ENCODE measurements at regions not wholly inside any gene's neighbourhood (a gene's known extent, or its start where the extent isn't known, plus 50 kb on each side); places are given as distances from the start of the nearest gene placed in this dataset.

DNA sequence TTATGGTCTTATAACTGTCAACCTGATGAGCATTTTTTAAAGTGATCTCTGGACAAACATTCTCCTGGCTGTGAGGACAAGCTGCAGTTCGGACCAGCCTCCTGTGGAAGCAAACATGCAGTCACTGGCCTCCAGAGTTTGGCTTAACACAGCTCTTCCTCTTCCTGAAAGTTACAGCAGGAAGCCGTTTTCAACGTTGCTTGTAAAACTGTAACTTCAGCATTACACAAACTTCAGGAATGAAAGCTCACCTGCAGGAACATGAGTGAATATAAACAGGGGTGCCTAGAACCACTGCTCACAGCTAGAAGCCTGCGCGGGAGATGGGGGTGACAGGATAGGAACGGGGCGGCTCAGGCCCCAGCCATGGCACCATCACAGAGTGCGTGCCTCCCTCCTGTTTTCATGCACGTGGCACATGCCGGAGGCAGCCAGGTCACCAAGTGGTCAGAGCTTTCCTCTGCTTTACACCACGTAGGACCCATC lies 292.9 kb upstream of the PITRM1 start:
- H3K4ac ChIP-seq (ENCODE audit: low read depth, low read length) = peak overlapping the region; percentile 70
- no TSS peak for BruUV-seq (replicated peaks)
- H3K23ac ChIP-seq (ENCODE audit: low read depth, low read length) = peak overlapping the region; percentile 57; the same call in 1 of the 2 replicates
- no peak for TF ChIP-seq SMC3 (IDR thresholded peaks at IDR 0.05; ENCODE audit: low read depth, low read length)
- TF ChIP-seq CEBPB (IDR thresholded peaks at IDR 0.05; ENCODE audit: low read depth, low read length) = no peak
- TF ChIP-seq, protein P1, sequence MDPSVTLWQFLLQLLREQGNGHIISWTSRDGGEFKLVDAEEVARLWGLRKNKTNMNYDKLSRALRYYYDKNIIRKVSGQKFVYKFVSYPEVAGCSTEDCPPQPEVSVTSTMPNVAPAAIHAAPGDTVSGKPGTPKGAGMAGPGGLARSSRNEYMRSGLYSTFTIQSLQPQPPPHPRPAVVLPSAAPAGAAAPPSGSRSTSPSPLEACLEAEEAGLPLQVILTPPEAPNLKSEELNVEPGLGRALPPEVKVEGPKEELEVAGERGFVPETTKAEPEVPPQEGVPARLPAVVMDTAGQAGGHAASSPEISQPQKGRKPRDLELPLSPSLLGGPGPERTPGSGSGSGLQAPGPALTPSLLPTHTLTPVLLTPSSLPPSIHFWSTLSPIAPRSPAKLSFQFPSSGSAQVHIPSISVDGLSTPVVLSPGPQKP (IDR thresholded peaks at IDR 0.05; ENCODE audit: borderline replicate concordance, low read depth, low read length) = no peak
- TF ChIP-seq POLR2A (IDR thresholded peaks at IDR 0.05; ENCODE audit: low read depth, low read length) = no peak
- no peak for TF ChIP-seq RFX5 (IDR thresholded peaks at IDR 0.05; ENCODE audit: low read depth, low read length)
- TF ChIP-seq BHLHE40 (IDR thresholded peaks at IDR 0.05; ENCODE audit: low read depth, low read length) = no peak
- TF ChIP-seq, protein P2, sequence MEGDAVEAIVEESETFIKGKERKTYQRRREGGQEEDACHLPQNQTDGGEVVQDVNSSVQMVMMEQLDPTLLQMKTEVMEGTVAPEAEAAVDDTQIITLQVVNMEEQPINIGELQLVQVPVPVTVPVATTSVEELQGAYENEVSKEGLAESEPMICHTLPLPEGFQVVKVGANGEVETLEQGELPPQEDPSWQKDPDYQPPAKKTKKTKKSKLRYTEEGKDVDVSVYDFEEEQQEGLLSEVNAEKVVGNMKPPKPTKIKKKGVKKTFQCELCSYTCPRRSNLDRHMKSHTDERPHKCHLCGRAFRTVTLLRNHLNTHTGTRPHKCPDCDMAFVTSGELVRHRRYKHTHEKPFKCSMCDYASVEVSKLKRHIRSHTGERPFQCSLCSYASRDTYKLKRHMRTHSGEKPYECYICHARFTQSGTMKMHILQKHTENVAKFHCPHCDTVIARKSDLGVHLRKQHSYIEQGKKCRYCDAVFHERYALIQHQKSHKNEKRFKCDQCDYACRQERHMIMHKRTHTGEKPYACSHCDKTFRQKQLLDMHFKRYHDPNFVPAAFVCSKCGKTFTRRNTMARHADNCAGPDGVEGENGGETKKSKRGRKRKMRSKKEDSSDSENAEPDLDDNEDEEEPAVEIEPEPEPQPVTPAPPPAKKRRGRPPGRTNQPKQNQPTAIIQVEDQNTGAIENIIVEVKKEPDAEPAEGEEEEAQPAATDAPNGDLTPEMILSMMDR (conservative IDR thresholded peaks at IDR 0.05; ENCODE audit: low read depth, low read length) = no peak
- TF ChIP-seq FOS (IDR thresholded peaks at IDR 0.05; ENCODE audit: low read depth, low read length) = no peak
- no peak for TF ChIP-seq MAZ (IDR thresholded peaks at IDR 0.05; ENCODE audit: borderline replicate concordance, low read depth, low read length)
- TF ChIP-seq NFE2L2 (IDR thresholded peaks at IDR 0.05; ENCODE audit: low read depth, low read length) = no peak
- peak overlapping the region; percentile 72 for H2AFZ ChIP-seq (replicated peaks; ENCODE audit: low read length, poor library complexity)
- no peaks in the 10 kb centered on the region for H3K27me3 ChIP-seq (ENCODE audit: control insufficient read depth, insufficient read depth, low read length)
- H2BK20ac ChIP-seq (ENCODE audit: low read depth, low read length) = peak overlapping the region; percentile 50
- CTCF ChIA-PET = no interaction called here
- H3K18ac ChIP-seq (ENCODE audit: low read depth, low read length) = peak overlapping the region; percentile 80
- no peaks in the 10 kb centered on the region for H3K36me3 ChIP-seq (ENCODE audit: control insufficient read depth, insufficient read depth, low read length)
- peak overlapping the region; percentile 14 for H2AK9ac ChIP-seq (replicated peaks; ENCODE audit: low read depth, low read length, poor library complexity)
- peak overlapping the region; percentile 7 to 81; a peak in 3 of 4 replicates for H4K8ac ChIP-seq (ENCODE audit: low read depth in 2 of 2, low read length in 2 of 2)
- intact Hi-C loops (cut with micrococcal nuclease) (loop anchor here (5.0 to 10.0 kb wide), 3 partner anchors 387 to 1189 kb away; no protein-coding TSS in a partner anchor), dilution Hi-C loops (cut with HindIII; ENCODE audit: low sequenced_read_pairs, unreplicated experiment) (no loop called here), in situ Hi-C loops (cut with MboI; ENCODE audit: low sequenced_read_pairs) (loop anchor here (10.0 kb wide), 2 partner anchors 159 to 309 kb away; no protein-coding TSS in a partner anchor)
- no peak overlapping the region for H3K4me2 ChIP-seq (ENCODE audit: low read depth, low read length)
- H4K20me1 ChIP-seq (ENCODE audit: insufficient read depth, low read length) = peaks cover 3% of the 10 kb centered on the region
- H2BK5ac ChIP-seq (ENCODE audit: low read depth, low read length, poor library complexity, severe bottlenecking) = peak overlapping the region; percentile 15
- DNase-seq = peak; percentile 15
- POLR2A ChIA-PET (ENCODE audit: unreplicated experiment) = no interaction called here
- no peaks in the 10 kb centered on the region for H3K9me3 ChIP-seq (ENCODE audit: control insufficient read depth, insufficient read depth, low read length)
- peak overlapping the region; percentile 5; the same call in 1 of the 2 replicates for H3K27ac ChIP-seq (ENCODE audit: insufficient read depth, low read length)
- WGBS, 2 experiments (ENCODE audit: extremely low coverage in 2 of 2, insufficient read length in 1 of 2) = 96% methylated on average over 5 of the region's 11 CpGs; no CpG with 5 or more reads in 1 of the 2 experiments
- peak overlapping the region; percentile 30 for H3K14ac ChIP-seq (replicated peaks; ENCODE audit: low read depth, low read length)
- peaks cover 16% of the 10 kb centered on the region for H3K9me1 ChIP-seq (ENCODE audit: insufficient read depth, low read length)
- no peak overlapping the region for H3K9ac ChIP-seq (ENCODE audit: low read depth, low read length)
- no peak overlapping the region for H3K4me3 ChIP-seq (ENCODE audit: insufficient read depth, low read depth, low read length)
- peak overlapping the region; percentile 91 for H2AK5ac ChIP-seq (ENCODE audit: low read depth, low read length)
- peak overlapping the region; percentile 86 for H2BK120ac ChIP-seq (ENCODE audit: low read depth, low read length)
- H3K56ac ChIP-seq (ENCODE audit: extremely low read depth, insufficient read depth, low read length) = 0 out of 2 replicates have a peak overlapping the region, but pooled peaks have one; percentile 2
- H4K91ac ChIP-seq (ENCODE audit: insufficient read depth, low read depth, low read length) = peak overlapping the region; percentile 46; the same call in 1 of the 2 replicates
- peak overlapping the region; percentile 87 for H2BK15ac ChIP-seq (ENCODE audit: low read depth, low read length)
- H4K5ac ChIP-seq (ENCODE audit: low read depth, low read length) = peak overlapping the region; percentile 21; the same call in 1 of the 2 replicates
- peaks cover 0 to 11% of the 10 kb centered on the region in 2 experiments; a peak in 2 of 4 replicates for H3K79me1 ChIP-seq (ENCODE audit: low read depth in 1 of 2, low read length in 2 of 2)
- peaks cover 19% of the 10 kb centered on the region for H3K4me1 ChIP-seq (ENCODE audit: control insufficient read depth, insufficient read depth, low read length)
- no peak for ATAC-seq (ENCODE audit: low read depth)
